Lung (tissue), 11 donors: ENCODE measurements at regions not wholly inside any gene's neighbourhood (a gene's known extent, or its start where the extent isn't known, plus 50 kb on each side); places are given as distances from the start of the nearest gene placed in this dataset.
A peak's percentile ranks its signal among the peaks of the same experiment; 100 is the strongest.

Experiments used
- ATAC-seq: fragments of 200-7000 bp; cut with Tn5 transposase; one replicate; pipeline ENCODE4 v1.9.1; 2020; ENCODE audit warnings: moderate number of reproducible peaks; ENCODE audit not compliant: insufficient read depth, low FRiP score
- DNase-seq, 3 donors: peaks; one replicate each; pipeline ENCODE4 v3.0.0-alpha.2; 2013 to 2017
- H3K27ac ChIP-seq, 2 donors: one replicate each; pipeline ENCODE4 v1.5.1; 2013; ENCODE audit warnings: mild to moderate bottlenecking in 2 of 2, moderate library complexity in 2 of 2, control low read depth in 1 of 2, inconsistent platforms in 1 of 2, low read depth in 1 of 2, low read length in 1 of 2
- H3K27me3 ChIP-seq, 3 donors: one replicate each; pipeline ENCODE4 v1.5.1; 2013; ENCODE audit warnings: low read length in 2 of 3; ENCODE audit not compliant: control insufficient read depth in 3 of 3, insufficient read depth in 3 of 3
- H3K36me3 ChIP-seq, 4 donors: one replicate each; pipeline ENCODE4 v1.5.1; 2013; ENCODE audit warnings: low read length in 4 of 4, mild to moderate bottlenecking in 1 of 4, moderate library complexity in 1 of 4; ENCODE audit not compliant: control insufficient read depth in 4 of 4, insufficient read depth in 4 of 4
- H3K4me1 ChIP-seq, 5 donors: one replicate each; pipeline ENCODE4 v1.5.1; 2013; ENCODE audit warnings: low read length in 5 of 5, mild to moderate bottlenecking in 2 of 5, moderate library complexity in 1 of 5; ENCODE audit not compliant: control insufficient read depth in 5 of 5, insufficient read depth in 5 of 5
- H3K4me3 ChIP-seq: one replicate; pipeline ENCODE4 v1.5.1; 2013; ENCODE audit warnings: mild to moderate bottlenecking, control low read depth, moderate library complexity
- H3K9ac ChIP-seq, 2 donors: one replicate each; pipeline ENCODE4 v1.5.1; 2013; ENCODE audit warnings: low read length in 2 of 2, control low read depth in 1 of 2; ENCODE audit not compliant: insufficient read depth in 1 of 2
- H3K9me3 ChIP-seq, 4 donors: one replicate each; pipeline ENCODE4 v1.5.1; 2013; ENCODE audit warnings: low read length in 3 of 4, mild to moderate bottlenecking in 1 of 4, moderate library complexity in 1 of 4; ENCODE audit not compliant: control insufficient read depth in 4 of 4, insufficient read depth in 3 of 4
- WGBS, 2 donors: extraction: QIAGEN DNeasy Blood & Tissue Kit; methylation state at CpG; one replicate each; pipeline ENCODE4 v1.1.7; 2013; 5-methylcytosine and 5-hydroxymethylcytosine counted together
- TF ChIP-seq, protein P1 (sequence below): IDR thresholded peaks from 2 replicates; pipeline ENCODE4 v1.5.1; 2012; ENCODE audit warnings: mild to moderate bottlenecking; ENCODE audit errors: control extremely low read depth, extremely low read depth
- donor health status: control.
- donor health status: control.
- donor health status: Bipolar disorder and iron deficiency.
- donor health status: healthy.
- donor health status: DM: yes; HTN: yes; CAD: no.

- Histone ChIP-seq H3K27me3 (no peaks in the 10 kb centered on the region), H3K9me3 (peaks cover 0 to 4% (median 0%) of the 10 kb centered on the region in 4 donors), H3K4me1 (peaks cover 0 to 8% (median 0%) of the 10 kb centered on the region in 5 donors), H3K9ac (no peak overlapping the region), H3K36me3 (no peaks in the 10 kb centered on the region), H3K4me3 (no peak overlapping the region), H3K27ac (no peak overlapping the region)
- 70 to 72% methylated on average over 2 of the region's 2 CpGs for WGBS, 2 donors
- no peak for DNase-seq
- ATAC-seq, result no peak
- TF ChIP-seq, protein P1, sequence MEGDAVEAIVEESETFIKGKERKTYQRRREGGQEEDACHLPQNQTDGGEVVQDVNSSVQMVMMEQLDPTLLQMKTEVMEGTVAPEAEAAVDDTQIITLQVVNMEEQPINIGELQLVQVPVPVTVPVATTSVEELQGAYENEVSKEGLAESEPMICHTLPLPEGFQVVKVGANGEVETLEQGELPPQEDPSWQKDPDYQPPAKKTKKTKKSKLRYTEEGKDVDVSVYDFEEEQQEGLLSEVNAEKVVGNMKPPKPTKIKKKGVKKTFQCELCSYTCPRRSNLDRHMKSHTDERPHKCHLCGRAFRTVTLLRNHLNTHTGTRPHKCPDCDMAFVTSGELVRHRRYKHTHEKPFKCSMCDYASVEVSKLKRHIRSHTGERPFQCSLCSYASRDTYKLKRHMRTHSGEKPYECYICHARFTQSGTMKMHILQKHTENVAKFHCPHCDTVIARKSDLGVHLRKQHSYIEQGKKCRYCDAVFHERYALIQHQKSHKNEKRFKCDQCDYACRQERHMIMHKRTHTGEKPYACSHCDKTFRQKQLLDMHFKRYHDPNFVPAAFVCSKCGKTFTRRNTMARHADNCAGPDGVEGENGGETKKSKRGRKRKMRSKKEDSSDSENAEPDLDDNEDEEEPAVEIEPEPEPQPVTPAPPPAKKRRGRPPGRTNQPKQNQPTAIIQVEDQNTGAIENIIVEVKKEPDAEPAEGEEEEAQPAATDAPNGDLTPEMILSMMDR, result no peak
Observed at GRCh38 chr10:107277591-107277990, 113.1 kb upstream of the SORCS1 start.

- Histone ChIP-seq H3K27me3 (no peaks in the 10 kb centered on the region), H3K4me1 (peaks cover 0 to 8% (median 0%) of the 10 kb centered on the region in 5 donors), H3K36me3 (no peaks in the 10 kb centered on the region), H3K4me3 (no peak overlapping the region), H3K9me3 (no peaks in the 10 kb centered on the region), H3K27ac (no peak overlapping the region), H3K9ac (no peak overlapping the region)
- DNase-seq (no peak), ATAC-seq (no peak)
- TF ChIP-seq, protein P1, result no peak
- 77 to 90% methylated on average over 3 of the region's 3 CpGs for WGBS, 2 donors
Observed at GRCh38 chr10:107275806-107276205, 111.3 kb upstream of the SORCS1 start.

DNA sequence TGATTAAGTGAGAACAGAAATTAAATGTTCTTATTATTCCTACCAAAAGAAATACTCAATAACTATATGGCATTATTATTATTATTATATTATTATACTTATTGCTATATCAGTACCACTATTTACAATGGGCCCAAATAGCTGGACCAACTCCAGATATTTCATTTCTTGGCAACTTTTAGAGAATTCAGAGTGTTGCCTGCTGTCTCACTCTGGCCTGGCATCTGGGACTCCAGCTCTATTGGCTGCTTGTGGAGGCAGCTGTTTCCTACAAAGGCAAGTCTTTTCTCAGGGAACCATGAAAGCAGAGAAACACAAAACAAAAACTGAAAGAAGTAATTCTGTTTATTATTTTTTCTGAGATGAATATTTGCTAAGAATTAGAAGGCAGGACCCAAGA, 105.1 kb upstream of the SORCS1 start:
- TF ChIP-seq, protein P1, result no peak
- no peaks in the 10 kb centered on the region for H3K36me3 ChIP-seq
- H3K9ac ChIP-seq, result no peak overlapping the region
- H3K9me3 ChIP-seq, result no peaks in the 10 kb centered on the region
- H3K27me3 ChIP-seq, result no peaks in the 10 kb centered on the region
- peaks cover 0 to 4% (median 0%) of the 10 kb centered on the region in 5 donors for H3K4me1 ChIP-seq
- ATAC-seq (no peak), DNase-seq (peak; percentile 51 to 65 (median 62))
- no peak overlapping the region for H3K4me3 ChIP-seq
- no peak overlapping the region for H3K27ac ChIP-seq

- no peak overlapping the region for H3K4me3 ChIP-seq
- H3K27ac ChIP-seq, result no peak overlapping the region
- H3K27me3 ChIP-seq, result no peaks in the 10 kb centered on the region
- peak in 1 of 3 donors; percentile 0 for DNase-seq
- H3K9me3 ChIP-seq, result peaks cover 0 to 2% (median 0%) of the 10 kb centered on the region in 4 donors
- no peaks in the 10 kb centered on the region for H3K36me3 ChIP-seq
- H3K4me1 ChIP-seq, result no peaks in the 10 kb centered on the region
- H3K9ac ChIP-seq, result no peak overlapping the region
- no peak for ATAC-seq
- TF ChIP-seq, protein P1, result no peak
- 45 to 56% methylated on average over 6 of the region's 6 CpGs for WGBS, 2 donors
Observed at GRCh38 chr10:107264742-107265141, 100.2 kb upstream of the SORCS1 start.
